ENCODE measurements at regions not wholly inside any gene's neighbourhood (a gene's known extent, or its start where the extent isn't known, plus 50 kb on each side); places are given as distances from the start of the nearest gene placed in this dataset.

DNA sequence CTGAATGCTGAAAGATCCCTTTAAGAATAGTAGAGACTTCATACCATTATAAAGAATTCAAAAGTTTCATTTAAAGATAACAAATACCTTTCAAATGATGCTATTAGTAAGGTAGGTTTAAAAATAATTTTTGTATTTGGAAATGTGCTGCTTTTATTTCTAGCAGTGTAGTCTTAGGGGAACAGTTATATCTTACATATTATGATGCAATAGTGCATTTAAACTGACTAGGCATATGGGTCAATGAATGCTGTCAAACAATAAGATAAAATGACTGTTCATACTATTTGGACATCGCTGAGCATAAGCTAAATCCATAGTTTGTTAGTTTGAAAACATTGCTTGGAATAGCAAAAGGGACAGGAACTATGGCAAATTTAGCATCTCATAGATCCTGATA lies 354.8 kb upstream of the SEMA3A start:
- TF ChIP-seq TCF7L2 (IDR thresholded peaks at IDR 0.05; ENCODE audit: low read depth, low read length): no peak
- TF ChIP-seq SIN3A (IDR thresholded peaks at IDR 0.05; ENCODE audit: borderline replicate concordance, insufficient read depth, low read depth, low read length): no peak
- TF ChIP-seq, protein P1, sequence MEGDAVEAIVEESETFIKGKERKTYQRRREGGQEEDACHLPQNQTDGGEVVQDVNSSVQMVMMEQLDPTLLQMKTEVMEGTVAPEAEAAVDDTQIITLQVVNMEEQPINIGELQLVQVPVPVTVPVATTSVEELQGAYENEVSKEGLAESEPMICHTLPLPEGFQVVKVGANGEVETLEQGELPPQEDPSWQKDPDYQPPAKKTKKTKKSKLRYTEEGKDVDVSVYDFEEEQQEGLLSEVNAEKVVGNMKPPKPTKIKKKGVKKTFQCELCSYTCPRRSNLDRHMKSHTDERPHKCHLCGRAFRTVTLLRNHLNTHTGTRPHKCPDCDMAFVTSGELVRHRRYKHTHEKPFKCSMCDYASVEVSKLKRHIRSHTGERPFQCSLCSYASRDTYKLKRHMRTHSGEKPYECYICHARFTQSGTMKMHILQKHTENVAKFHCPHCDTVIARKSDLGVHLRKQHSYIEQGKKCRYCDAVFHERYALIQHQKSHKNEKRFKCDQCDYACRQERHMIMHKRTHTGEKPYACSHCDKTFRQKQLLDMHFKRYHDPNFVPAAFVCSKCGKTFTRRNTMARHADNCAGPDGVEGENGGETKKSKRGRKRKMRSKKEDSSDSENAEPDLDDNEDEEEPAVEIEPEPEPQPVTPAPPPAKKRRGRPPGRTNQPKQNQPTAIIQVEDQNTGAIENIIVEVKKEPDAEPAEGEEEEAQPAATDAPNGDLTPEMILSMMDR (IDR thresholded peaks at IDR 0.05): no peak
- TF ChIP-seq POLR2AphosphoS5 (IDR thresholded peaks at IDR 0.05; ENCODE audit: low read depth, low read length): no peak
- TF ChIP-seq, protein P2, sequence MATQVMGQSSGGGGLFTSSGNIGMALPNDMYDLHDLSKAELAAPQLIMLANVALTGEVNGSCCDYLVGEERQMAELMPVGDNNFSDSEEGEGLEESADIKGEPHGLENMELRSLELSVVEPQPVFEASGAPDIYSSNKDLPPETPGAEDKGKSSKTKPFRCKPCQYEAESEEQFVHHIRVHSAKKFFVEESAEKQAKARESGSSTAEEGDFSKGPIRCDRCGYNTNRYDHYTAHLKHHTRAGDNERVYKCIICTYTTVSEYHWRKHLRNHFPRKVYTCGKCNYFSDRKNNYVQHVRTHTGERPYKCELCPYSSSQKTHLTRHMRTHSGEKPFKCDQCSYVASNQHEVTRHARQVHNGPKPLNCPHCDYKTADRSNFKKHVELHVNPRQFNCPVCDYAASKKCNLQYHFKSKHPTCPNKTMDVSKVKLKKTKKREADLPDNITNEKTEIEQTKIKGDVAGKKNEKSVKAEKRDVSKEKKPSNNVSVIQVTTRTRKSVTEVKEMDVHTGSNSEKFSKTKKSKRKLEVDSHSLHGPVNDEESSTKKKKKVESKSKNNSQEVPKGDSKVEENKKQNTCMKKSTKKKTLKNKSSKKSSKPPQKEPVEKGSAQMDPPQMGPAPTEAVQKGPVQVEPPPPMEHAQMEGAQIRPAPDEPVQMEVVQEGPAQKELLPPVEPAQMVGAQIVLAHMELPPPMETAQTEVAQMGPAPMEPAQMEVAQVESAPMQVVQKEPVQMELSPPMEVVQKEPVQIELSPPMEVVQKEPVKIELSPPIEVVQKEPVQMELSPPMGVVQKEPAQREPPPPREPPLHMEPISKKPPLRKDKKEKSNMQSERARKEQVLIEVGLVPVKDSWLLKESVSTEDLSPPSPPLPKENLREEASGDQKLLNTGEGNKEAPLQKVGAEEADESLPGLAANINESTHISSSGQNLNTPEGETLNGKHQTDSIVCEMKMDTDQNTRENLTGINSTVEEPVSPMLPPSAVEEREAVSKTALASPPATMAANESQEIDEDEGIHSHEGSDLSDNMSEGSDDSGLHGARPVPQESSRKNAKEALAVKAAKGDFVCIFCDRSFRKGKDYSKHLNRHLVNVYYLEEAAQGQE (IDR thresholded peaks at IDR 0.05; ENCODE audit: insufficient read depth in 1 of 2, low read depth in 2 of 2, low read length in 1 of 2): no peak
- Histone ChIP-seq H3K36me3 (ENCODE audit: control insufficient read depth, insufficient read depth, low read length) (no peaks in the 10 kb centered on the region), H3K4me1 (ENCODE audit: control insufficient read depth, insufficient read depth, low read length) (no peaks in the 10 kb centered on the region), H3K9me3 (ENCODE audit: control insufficient read depth, insufficient read depth, low read depth, low read length) (no peaks in the 10 kb centered on the region), H3K4me3 (ENCODE audit: low read depth in 2 of 2, low read length in 2 of 2) (no peak overlapping the region), H3K27ac (ENCODE audit: low read length) (peak overlapping the region; percentile 5; the same call in 1 of the 2 replicates), H3K27me3 (ENCODE audit: control insufficient read depth, insufficient read depth, low read length) (no peaks in the 10 kb centered on the region)
- ATAC-seq (no peak), DNase-seq (ENCODE audit: low read depth, low spot score) (no peak)
- ChIA-PET CTCF (no interaction called here), POLR2A (no interaction called here)
- no TSS peak for BruUV-seq (replicated peaks)
- intact Hi-C loops (cut with micrococcal nuclease; ENCODE audit: unreplicated experiment): no loop called here
- in situ Hi-C loops (cut with HindIII; ENCODE audit: low pct_unique_long_range_greater_than_20kb, low sequenced_read_pairs): no loop called here

DNA sequence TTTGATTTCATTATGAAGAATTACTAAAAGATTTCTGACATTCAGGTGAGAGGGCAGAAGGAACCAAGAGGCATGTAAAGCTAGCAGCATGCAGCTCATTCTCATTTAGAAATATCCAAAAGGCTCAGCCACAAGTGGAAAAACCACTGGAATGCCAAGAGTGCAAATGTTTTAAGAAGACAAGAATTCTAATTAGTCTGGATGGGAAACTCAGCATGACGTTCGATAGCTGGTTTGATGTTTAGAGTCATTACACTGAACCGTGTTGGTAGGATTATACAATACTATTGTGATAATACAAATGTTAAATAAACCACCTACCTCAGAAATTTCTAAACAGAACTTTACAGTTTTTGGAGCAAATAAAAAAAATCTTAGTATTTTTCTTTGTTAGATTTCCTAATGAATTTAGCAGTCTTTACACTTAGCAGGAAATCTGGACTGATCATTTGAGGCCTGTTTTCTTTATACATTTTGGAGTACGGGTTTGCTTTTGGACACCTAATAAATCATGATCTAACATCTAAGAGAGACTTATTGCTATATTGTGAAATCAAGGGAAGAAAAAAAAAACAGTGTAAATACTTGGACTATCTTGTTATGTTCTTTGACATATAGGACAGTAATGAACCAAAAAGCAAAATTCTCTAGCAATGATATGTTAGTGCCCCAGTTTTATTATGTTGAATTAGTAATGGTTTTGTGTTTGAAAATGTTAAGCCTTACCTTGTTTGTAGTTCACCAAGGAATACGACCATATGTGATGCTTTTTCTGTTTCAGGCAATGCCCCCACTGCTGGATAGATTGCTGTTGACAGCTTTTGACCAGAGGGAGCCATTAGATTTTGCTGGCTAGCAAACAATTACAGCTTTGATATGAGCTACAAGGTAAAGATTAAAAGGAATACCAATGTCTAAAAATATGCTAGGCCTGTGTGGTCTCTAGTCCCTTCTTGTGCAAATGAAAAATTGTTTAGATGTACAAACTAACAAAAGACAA lies 354.1 kb upstream of the SEMA3A start:
- no peaks in the 10 kb centered on the region for H3K27me3 ChIP-seq (ENCODE audit: control insufficient read depth, insufficient read depth, low read length)
- intact Hi-C loops (cut with micrococcal nuclease; ENCODE audit: unreplicated experiment) (no loop called here), in situ Hi-C loops (cut with HindIII; ENCODE audit: low pct_unique_long_range_greater_than_20kb, low sequenced_read_pairs) (no loop called here)
- ChIA-PET POLR2A (interaction anchor here (0.6 kb wide), 1 partner anchor 42 kb away, joined by 3 read pairs; no protein-coding TSS in a partner anchor), CTCF (no interaction called here)
- no peak overlapping the region for H3K4me3 ChIP-seq (ENCODE audit: low read depth in 2 of 2, low read length in 2 of 2)
- TF ChIP-seq TCF7L2 (IDR thresholded peaks at IDR 0.05; ENCODE audit: low read depth, low read length): peak; percentile 55
- no peak for TF ChIP-seq POLR2AphosphoS5 (IDR thresholded peaks at IDR 0.05; ENCODE audit: low read depth, low read length)
- peak overlapping the region; percentile 44; the same call in 1 of the 2 replicates for H3K27ac ChIP-seq (ENCODE audit: low read length)
- H3K9me3 ChIP-seq (ENCODE audit: control insufficient read depth, insufficient read depth, low read depth, low read length): no peaks in the 10 kb centered on the region
- H3K4me1 ChIP-seq (ENCODE audit: control insufficient read depth, insufficient read depth, low read length): no peaks in the 10 kb centered on the region
- ATAC-seq (no peak), DNase-seq (ENCODE audit: low read depth, low spot score) (no peak)
- BruUV-seq (replicated peaks): no TSS peak
- H3K36me3 ChIP-seq (ENCODE audit: control insufficient read depth, insufficient read depth, low read length): no peaks in the 10 kb centered on the region
